ENCODE measurements at regions not wholly inside any gene's neighbourhood (a gene's known extent, or its start where the extent isn't known, plus 50 kb on each side); places are given as distances from the start of the nearest gene placed in this dataset.

DNA sequence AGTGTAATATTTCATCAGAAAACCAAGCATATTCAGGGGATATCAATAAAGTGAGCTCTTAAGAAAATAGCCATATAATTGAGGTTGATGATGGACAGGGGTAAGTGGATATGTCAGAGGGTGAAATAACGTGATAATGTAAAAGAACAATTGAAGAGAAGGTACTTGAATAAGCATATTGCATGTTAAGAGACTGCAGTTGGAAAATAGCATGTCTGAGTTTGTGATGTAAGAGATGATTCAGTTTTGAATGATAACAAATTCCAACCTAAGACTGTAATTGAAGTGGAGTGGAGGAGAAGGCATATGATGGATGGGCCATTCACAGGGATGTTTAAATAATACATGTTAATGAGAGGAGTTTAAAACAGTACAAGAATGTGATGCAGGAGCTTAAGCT is 1633.5 kb downstream of the SLITRK1 start:
- TF ChIP-seq NFE2L2 (IDR thresholded peaks at IDR 0.05; ENCODE audit: low read depth, low read length): no peak
- TF ChIP-seq, protein P1, sequence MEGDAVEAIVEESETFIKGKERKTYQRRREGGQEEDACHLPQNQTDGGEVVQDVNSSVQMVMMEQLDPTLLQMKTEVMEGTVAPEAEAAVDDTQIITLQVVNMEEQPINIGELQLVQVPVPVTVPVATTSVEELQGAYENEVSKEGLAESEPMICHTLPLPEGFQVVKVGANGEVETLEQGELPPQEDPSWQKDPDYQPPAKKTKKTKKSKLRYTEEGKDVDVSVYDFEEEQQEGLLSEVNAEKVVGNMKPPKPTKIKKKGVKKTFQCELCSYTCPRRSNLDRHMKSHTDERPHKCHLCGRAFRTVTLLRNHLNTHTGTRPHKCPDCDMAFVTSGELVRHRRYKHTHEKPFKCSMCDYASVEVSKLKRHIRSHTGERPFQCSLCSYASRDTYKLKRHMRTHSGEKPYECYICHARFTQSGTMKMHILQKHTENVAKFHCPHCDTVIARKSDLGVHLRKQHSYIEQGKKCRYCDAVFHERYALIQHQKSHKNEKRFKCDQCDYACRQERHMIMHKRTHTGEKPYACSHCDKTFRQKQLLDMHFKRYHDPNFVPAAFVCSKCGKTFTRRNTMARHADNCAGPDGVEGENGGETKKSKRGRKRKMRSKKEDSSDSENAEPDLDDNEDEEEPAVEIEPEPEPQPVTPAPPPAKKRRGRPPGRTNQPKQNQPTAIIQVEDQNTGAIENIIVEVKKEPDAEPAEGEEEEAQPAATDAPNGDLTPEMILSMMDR (conservative IDR thresholded peaks at IDR 0.05; ENCODE audit: low read depth, low read length): no peak
- no peak for TF ChIP-seq POLR2A (IDR thresholded peaks at IDR 0.05; ENCODE audit: low read depth, low read length)
- TF ChIP-seq, protein P2, sequence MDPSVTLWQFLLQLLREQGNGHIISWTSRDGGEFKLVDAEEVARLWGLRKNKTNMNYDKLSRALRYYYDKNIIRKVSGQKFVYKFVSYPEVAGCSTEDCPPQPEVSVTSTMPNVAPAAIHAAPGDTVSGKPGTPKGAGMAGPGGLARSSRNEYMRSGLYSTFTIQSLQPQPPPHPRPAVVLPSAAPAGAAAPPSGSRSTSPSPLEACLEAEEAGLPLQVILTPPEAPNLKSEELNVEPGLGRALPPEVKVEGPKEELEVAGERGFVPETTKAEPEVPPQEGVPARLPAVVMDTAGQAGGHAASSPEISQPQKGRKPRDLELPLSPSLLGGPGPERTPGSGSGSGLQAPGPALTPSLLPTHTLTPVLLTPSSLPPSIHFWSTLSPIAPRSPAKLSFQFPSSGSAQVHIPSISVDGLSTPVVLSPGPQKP (IDR thresholded peaks at IDR 0.05; ENCODE audit: borderline replicate concordance, low read depth, low read length): no peak
- no peak for TF ChIP-seq RAD21 (IDR thresholded peaks at IDR 0.05; ENCODE audit: low read length)
- TF ChIP-seq SMC3 (IDR thresholded peaks at IDR 0.05; ENCODE audit: low read depth, low read length): no peak

Data from IMR-90 (cell line).